Erythroblast (primary cell): ENCODE measurements at regions not wholly inside any gene's neighbourhood (a gene's known extent, or its start where the extent isn't known, plus 50 kb on each side); places are given as distances from the start of the nearest gene placed in this dataset.

Experiments
- DNase-seq, 2 experiments: peaks; one replicate each; lab custom pipeline; 2025; lab: John Stamatoyannopoulos, UW
- GATA1 ChIP-seq: IDR thresholded peaks from 2 replicates; pipeline ENCODE4 v1.6.1; 2011; ENCODE audit warnings: low read depth, mild to moderate bottlenecking, control low read depth, low read length, moderate library complexity
- POLR2A ChIP-seq: IDR thresholded peaks from 2 replicates; pipeline ENCODE4 v1.6.1; 2011; ENCODE audit warnings: mild to moderate bottlenecking, low read length

GRCh38 chr2:195322324-195322723 is 334.7 kb upstream of the SLC39A10 start:
- TF ChIP-seq POLR2A: no peak
- TF ChIP-seq GATA1: no peak

GRCh38 chr2:195320413-195320973 is 336.5 kb upstream of the SLC39A10 start:
- DNase-seq: no peak

More at GRCh38 chr2:195322324-195322723, 334.7 kb upstream of the SLC39A10 start:
- no peak for DNase-seq

DNA sequence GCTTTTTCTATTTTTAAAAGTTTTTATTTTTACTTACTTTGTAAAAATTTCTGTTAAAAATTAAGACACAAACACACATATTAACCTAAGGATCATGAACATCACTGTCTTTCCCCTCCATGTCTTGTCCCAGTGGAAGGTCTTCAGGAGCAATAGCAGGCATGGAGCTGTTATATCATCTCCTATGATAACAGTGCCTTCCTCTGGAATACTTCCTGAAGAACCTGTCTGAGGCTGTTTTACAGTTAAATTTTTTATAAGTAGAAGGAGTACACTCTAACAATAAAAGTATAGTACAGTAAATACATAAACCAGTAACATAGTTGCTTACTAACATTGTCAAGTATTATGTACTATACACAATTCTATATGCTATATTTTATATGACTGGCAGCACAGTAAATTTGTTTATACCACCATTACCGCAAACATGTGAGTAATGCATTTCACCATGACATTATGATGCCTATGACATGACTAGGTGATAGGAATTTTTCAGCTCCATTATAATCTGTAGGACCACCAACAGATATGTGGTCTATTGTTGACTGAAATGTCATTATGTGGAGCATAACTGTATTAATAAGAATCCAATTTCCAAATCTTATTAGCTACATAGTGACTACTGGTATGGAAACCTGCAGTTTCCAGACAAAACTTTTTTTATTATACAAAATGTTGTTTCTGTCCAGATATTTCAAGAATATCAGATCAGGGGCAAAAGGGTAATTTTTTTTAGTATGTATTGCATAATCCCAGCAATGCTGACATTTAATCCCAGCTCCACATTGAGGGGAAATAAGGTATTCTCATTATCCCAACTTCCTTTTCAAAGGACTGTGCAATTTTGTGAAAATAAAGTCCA is 337.2 kb upstream of the SLC39A10 start:
- DNase-seq: no peak

More at GRCh38 chr2:195320413-195320973, 336.5 kb upstream of the SLC39A10 start:
- no peak for TF ChIP-seq GATA1
- TF ChIP-seq POLR2A: no peak

GRCh38 chr2:195319112-195319460 is 337.9 kb upstream of the SLC39A10 start:
- DNase-seq: no peak
- TF ChIP-seq POLR2A: no peak
- no peak for TF ChIP-seq GATA1

More for the DNA sequence above, 337.2 kb upstream of the SLC39A10 start:
- TF ChIP-seq GATA1: no peak
- no peak for TF ChIP-seq POLR2A

GRCh38 chr2:195318440-195319111 is 338.4 kb upstream of the SLC39A10 start:
- peak; percentile 38 to 69 for DNase-seq
- TF ChIP-seq POLR2A (no peak), GATA1 (no peak)

- no peak for DNase-seq
- TF ChIP-seq GATA1 (no peak), POLR2A (no peak)
Measured at GRCh38 chr2:195317550-195317949, 339.5 kb upstream of the SLC39A10 start.

- no peak for DNase-seq
- TF ChIP-seq GATA1 (no peak), POLR2A (no peak)
Measured at GRCh38 chr2:195316486-195316885, 340.5 kb upstream of the SLC39A10 start.

- TF ChIP-seq GATA1: no peak
- no peak for DNase-seq
Measured at GRCh38 chr2:195313962-195314361, 343.1 kb upstream of the SLC39A10 start.

DNA sequence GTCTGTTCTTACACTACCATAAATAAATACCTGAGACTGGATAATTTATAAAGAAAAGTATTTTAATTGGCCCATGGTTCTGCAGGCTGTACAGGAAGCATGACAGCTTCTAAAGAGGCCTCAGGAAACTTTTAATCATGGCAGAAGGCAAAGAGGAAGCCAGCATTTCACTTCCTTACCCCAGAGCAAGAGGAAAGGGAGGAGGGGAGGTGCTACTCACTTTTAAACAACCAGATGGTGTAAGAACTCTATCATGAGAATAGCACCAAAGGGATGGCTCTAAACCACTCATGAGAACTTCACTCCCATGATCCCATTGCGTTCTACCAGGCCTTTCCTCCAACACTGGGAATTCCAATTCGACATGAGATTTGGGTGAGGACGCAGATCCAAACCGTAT is 344.4 kb upstream of the SLC39A10 start:
- TF ChIP-seq GATA1 (no peak), POLR2A (no peak)
- peak; percentile 6 to 13 for DNase-seq

DNA sequence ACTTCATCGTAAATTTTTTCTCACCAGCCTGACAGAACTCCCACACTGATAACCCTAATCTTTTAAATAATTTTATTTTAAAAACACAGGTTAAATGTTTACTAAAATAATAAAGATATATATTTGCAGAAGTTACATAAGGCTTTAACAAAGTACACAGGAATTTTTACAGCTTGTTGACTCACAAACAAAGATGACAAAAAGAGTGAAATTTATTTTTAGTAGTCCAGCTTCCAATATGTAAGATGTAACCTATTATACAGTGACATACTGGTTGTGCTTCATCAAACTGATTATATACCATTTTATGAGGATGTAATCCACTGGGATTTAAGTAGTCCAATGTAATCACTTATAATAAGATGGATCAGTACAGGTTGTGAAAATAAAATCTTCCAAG is 348.9 kb upstream of the SLC39A10 start:
- TF ChIP-seq GATA1 (no peak), POLR2A (no peak)
- DNase-seq: no peak

DNA sequence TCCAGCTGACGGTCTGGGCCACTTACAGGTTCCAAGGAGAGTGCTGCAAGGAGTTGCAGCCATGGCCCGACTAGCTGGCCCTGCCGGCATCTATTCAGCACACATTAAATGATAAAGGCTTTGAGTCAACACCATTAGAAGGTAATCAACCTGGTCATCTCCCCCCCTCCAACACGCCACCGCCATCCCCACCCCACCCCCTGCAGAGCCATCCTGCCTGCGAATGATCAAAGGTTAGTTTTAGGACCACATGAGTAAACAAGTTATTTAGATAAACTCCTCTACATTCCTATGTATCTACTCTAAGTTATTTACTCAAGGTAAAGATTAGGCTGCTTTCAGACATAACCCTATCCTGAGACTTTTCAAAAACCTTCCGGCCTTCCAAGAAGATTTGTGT is 349.3 kb upstream of the SLC39A10 start:
- TF ChIP-seq POLR2A: no peak
- TF ChIP-seq GATA1: no peak
- DNase-seq: no peak

- peak; percentile 6 to 7 for DNase-seq
- TF ChIP-seq POLR2A (no peak), GATA1 (no peak)
Measured at GRCh38 chr2:195304310-195304709, 352.7 kb upstream of the SLC39A10 start.

DNA sequence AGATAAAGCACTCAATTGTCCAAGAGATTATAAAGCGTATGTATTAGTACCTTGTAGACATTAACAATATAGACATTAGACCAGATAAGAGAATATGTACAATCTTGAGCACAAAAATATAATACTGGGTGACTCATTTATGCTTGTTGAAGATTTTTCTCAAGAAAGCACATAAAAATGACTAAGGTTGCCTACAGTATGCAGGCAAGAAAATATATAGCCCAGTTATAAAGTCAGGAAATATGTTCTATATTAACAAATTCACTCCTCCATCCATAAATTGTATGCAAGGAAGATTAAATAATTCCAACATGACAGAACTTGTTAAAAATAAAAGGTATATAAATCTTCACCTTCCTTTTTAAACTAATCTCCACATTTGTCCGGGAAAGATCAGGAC is 356.4 kb upstream of the SLC39A10 start:
- no peak for TF ChIP-seq POLR2A
- no peak for TF ChIP-seq GATA1

DNA sequence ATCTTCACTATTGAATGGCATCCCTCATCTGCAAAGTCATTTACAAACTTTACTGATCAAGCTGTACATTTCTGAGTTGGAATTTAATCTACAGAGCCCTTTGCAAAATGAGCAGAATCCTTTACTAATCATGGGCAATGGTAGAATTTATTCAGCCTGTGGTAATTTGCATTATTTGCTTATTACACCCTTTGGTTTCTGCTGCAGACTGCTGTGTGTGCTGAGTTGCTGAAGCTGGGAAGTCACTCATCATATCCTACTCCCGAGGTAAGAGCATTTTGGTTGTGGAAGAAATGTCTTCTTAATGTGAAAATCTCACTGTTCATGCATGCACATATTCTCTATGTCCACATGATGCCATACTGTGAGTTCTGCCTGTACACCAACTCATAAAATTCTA is 357.4 kb upstream of the SLC39A10 start:
- no peak for DNase-seq
- TF ChIP-seq GATA1 (no peak), POLR2A (no peak)

More for the DNA sequence above, 356.4 kb upstream of the SLC39A10 start:
- DNase-seq: no peak

- no peak for DNase-seq
Measured at GRCh38 chr2:195296490-195296889, 360.5 kb upstream of the SLC39A10 start.

More at GRCh38 chr2:195296490-195296889, 360.5 kb upstream of the SLC39A10 start:
- TF ChIP-seq POLR2A (no peak), GATA1 (no peak)
